ENCODE measurements at regions not wholly inside any gene's neighbourhood (a gene's known extent, or its start where the extent isn't known, plus 50 kb on each side); places are given as distances from the start of the nearest gene placed in this dataset.

- ATAC-seq (no peak), DNase-seq (no peak)
Observed at GRCh38 chr2:129891341-129892320, 87.8 kb upstream of the RAB6C start.

DNA sequence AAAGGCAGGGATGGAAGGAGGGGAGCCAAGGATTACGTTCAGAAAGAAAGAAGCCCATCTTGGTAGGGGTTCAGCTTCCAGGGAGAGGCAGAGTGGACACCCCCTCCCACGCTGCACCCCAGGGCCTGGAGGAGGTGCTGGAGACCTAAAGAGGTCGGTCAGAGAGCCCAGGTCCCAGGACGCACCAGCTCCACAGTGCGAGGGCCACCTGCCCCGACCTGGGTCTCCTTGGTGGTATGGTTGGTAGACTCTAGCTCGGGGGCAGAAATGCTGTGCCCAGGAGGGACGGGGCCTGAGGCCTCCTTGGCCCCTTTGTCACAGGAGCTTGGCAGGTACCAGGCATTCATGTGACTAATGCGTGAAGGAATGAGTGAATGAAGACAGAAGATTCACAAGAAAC, 87.1 kb upstream of the RAB6C start:
- WGBS, 2 donors, result 72 to 95% methylated on average over 5 to 9 of the region's 9 CpGs
- DNase-seq (no peak), ATAC-seq (no peak)
- Histone ChIP-seq H3K27me3 (no peaks in the 10 kb centered on the region), H3K9me3 (no peaks in the 10 kb centered on the region), H3K36me3 (replicated peaks in 1 of 2; ENCODE audit: insufficient read depth in 1 of 2, low read depth in 2 of 2) (no peaks in the 10 kb centered on the region), H3K27ac (no peak overlapping the region), H3K4me3 (no peak overlapping the region), H3K4me1 (peaks cover 6% of the 10 kb centered on the region)
- TF ChIP-seq CTCF (IDR thresholded peaks at IDR 0.05) (no peak), POLR2A (IDR thresholded peaks at IDR 0.05) (no peak)
- intact Hi-C loops (cut with DNase I), result no loop called here

More at GRCh38 chr2:129891341-129892320, 87.8 kb upstream of the RAB6C start:
- no peaks in the 10 kb centered on the region for H3K27me3 ChIP-seq
- TF ChIP-seq POLR2A (IDR thresholded peaks at IDR 0.05) (no peak), CTCF (IDR thresholded peaks at IDR 0.05) (no peak)
- H3K36me3 ChIP-seq (replicated peaks in 1 of 2; ENCODE audit: insufficient read depth in 1 of 2, low read depth in 2 of 2), result no peaks in the 10 kb centered on the region
- H3K9me3 ChIP-seq, result no peaks in the 10 kb centered on the region
- no peak overlapping the region for H3K27ac ChIP-seq
- no peak overlapping the region for H3K4me3 ChIP-seq
- intact Hi-C loops (cut with DNase I), result no loop called here
- peaks cover 6% of the 10 kb centered on the region for H3K4me1 ChIP-seq
- WGBS, 2 donors, result 70 to 76% methylated on average over 7 to 14 of the region's 14 CpGs

DNA sequence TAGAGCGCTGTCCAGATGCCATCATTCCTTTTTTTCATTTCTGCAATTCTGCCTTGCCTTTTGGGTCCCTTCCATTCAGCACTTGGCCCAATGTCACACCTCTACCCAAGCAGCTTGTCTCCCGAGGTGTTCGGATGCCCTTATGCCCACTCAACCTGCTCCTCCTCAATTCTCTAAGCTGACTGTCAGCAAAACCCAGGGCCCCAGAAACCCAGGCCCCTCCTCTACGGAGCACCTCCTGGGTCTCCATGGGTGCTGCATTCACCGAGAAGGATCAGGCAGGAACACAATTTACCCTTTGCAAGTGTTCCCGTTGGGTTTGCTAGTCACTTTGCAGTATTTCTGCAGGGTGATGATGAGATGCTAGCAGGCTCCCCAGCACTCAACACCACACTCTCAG, 86.7 kb upstream of the RAB6C start:
- ATAC-seq, result no peak
- Histone ChIP-seq H3K4me1 (peaks cover 6% of the 10 kb centered on the region), H3K9me3 (no peaks in the 10 kb centered on the region), H3K27ac (no peak overlapping the region), H3K36me3 (replicated peaks in 1 of 2; ENCODE audit: insufficient read depth in 1 of 2, low read depth in 2 of 2) (no peaks in the 10 kb centered on the region), H3K27me3 (no peaks in the 10 kb centered on the region), H3K4me3 (no peak overlapping the region)
- TF ChIP-seq CTCF (IDR thresholded peaks at IDR 0.05) (no peak), POLR2A (IDR thresholded peaks at IDR 0.05) (no peak)
- DNase-seq, result no peak
- intact Hi-C loops (cut with DNase I), result no loop called here
- WGBS, 2 donors, result 95 to 97% methylated on average over 6 of the region's 6 CpGs

DNA sequence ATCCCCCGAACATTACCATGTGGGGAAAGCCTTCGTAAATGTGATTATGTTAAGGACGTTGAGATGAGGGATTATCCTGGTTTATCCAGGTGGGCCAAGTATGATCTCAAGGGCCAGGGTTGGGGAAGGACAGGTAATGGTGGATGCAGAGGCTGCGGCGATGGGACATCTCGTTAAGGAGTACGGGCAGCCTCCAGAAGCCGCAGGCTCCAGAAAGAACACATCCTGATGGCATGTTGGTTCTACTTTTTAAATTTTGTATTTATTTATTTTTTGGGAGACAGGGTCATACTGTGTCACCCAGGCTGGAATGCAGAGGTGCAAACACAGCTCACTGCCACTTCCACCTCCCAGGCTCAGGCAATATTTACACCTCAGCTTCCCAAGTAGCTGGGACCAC, 86.2 kb upstream of the RAB6C start:
- TF ChIP-seq POLR2A (IDR thresholded peaks at IDR 0.05) (no peak), CTCF (IDR thresholded peaks at IDR 0.05) (no peak)
- intact Hi-C loops (cut with DNase I), result no loop called here
- peaks cover 6% of the 10 kb centered on the region for H3K4me1 ChIP-seq
- no peaks in the 10 kb centered on the region for H3K36me3 ChIP-seq (replicated peaks in 1 of 2; ENCODE audit: insufficient read depth in 1 of 2, low read depth in 2 of 2)
- 77% methylated on average over 8 of the region's 8 CpGs for WGBS, 2 donors
- H3K4me3 ChIP-seq, result no peak overlapping the region
- no peaks in the 10 kb centered on the region for H3K27me3 ChIP-seq
- H3K9me3 ChIP-seq, result no peaks in the 10 kb centered on the region
- ATAC-seq, result no peak
- H3K27ac ChIP-seq, result no peak overlapping the region
- no peak for DNase-seq

GRCh38 chr2:129894616-129895015, 84.8 kb upstream of the RAB6C start:
- H3K27ac ChIP-seq, result no peak overlapping the region
- H3K4me3 ChIP-seq, result no peak overlapping the region
- DNase-seq (no peak), ATAC-seq (no peak)
- TF ChIP-seq CTCF (IDR thresholded peaks at IDR 0.05), result no peak
- TF ChIP-seq POLR2A (IDR thresholded peaks at IDR 0.05), result no peak
- H3K4me1 ChIP-seq, result peaks cover 6% of the 10 kb centered on the region
- 79 to 90% methylated on average over 8 of the region's 8 CpGs for WGBS, 2 donors
- H3K36me3 ChIP-seq (replicated peaks in 1 of 2; ENCODE audit: insufficient read depth in 1 of 2, low read depth in 2 of 2), result no peaks in the 10 kb centered on the region
- intact Hi-C loops (cut with DNase I), result no loop called here
- H3K27me3 ChIP-seq, result no peaks in the 10 kb centered on the region
- no peaks in the 10 kb centered on the region for H3K9me3 ChIP-seq
